Nephron (organoid): ENCODE measurements at regions not wholly inside any gene's neighbourhood (a gene's known extent, or its start where the extent isn't known, plus 50 kb on each side); places are given as distances from the start of the nearest gene placed in this dataset.
A peak's percentile ranks its signal among the peaks of the same experiment; 100 is the strongest.

Experiments
- H3K27ac Mint-ChIP-seq, 3 experiments: 2 replicates each; pipeline ENCODE4 v1.8.0; 2020; ENCODE audit warnings: mixed read lengths in 3 of 3, mild to moderate bottlenecking in 2 of 3, moderate library complexity in 1 of 3
- H3K27me3 Mint-ChIP-seq: 2 replicates; pipeline ENCODE4 v1.8.0; 2021; ENCODE audit warnings: low read depth, mild to moderate bottlenecking, moderate library complexity, mixed read lengths
- H3K36me3 Mint-ChIP-seq: 2 replicates; pipeline ENCODE4 v1.8.0; 2020; ENCODE audit warnings: low read depth, mixed read lengths
- H3K4me1 Mint-ChIP-seq: 2 replicates; pipeline ENCODE4 v1.8.0; 2020; ENCODE audit warnings: mixed read lengths
- H3K4me3 Mint-ChIP-seq, 3 experiments: 2 replicates each; pipeline ENCODE4 v1.8.0; 2020; ENCODE audit warnings: mild to moderate bottlenecking in 3 of 3, mixed read lengths in 3 of 3, moderate library complexity in 2 of 3
- H3K9me3 Mint-ChIP-seq: 2 replicates; pipeline ENCODE4 v1.8.0; 2020; ENCODE audit warnings: mixed read lengths
- CTCF ChIP-seq, 3 experiments: fragments of 200-600 bp; sonication (generic); IDR thresholded peaks; one replicate each; pipeline ENCODE4 v1.5.0; 2021; ENCODE audit warnings: antibody characterized with exemption in 3 of 3; ENCODE audit not compliant: unreplicated experiment in 3 of 3

- Mint-ChIP-seq H3K27ac (peak overlapping the region in 2 of 3 experiments; percentile 10 to 87), H3K27me3 (no peaks in the 10 kb centered on the region), H3K9me3 (no peaks in the 10 kb centered on the region), H3K4me3 (peak overlapping the region in 1 of 3 experiments; percentile 33), H3K4me1 (peaks cover 67% of the 10 kb centered on the region), H3K36me3 (no peaks in the 10 kb centered on the region)
- TF ChIP-seq CTCF (IDR thresholded peaks at IDR 0.05; ENCODE audit: unreplicated experiment in 3 of 3): no peak
These were observed 501.4 kb upstream of the USP24 start for GRCh38 chr1:55716610-55717009.

DNA sequence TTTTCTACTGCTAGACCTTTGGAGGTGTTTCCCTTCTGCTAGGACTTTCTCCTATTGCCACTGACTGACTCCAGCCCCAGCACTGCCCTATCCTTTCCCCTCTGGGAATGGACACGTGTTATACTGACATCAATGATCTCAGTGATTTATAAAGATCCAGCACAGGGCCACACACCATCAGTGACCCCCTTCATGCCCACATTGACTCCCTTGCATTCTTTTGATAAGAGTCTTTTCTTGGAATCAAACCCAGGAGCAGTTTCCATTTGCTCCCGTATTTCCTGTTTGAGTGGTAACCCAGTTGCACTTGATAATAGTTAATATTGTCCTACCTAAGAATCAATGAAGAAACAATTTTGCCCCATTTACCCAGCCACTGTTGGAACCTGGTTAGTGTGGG is 501.0 kb upstream of the USP24 start:
- Mint-ChIP-seq H3K9me3 (no peaks in the 10 kb centered on the region), H3K36me3 (no peaks in the 10 kb centered on the region), H3K27me3 (no peaks in the 10 kb centered on the region), H3K4me1 (peaks cover 67% of the 10 kb centered on the region), H3K4me3 (no peak overlapping the region), H3K27ac (peak overlapping the region in 2 of 3 experiments; percentile 10 to 87)
- TF ChIP-seq CTCF (IDR thresholded peaks at IDR 0.05; ENCODE audit: unreplicated experiment in 3 of 3): no peak

GRCh38 chr1:55714230-55714629 is 499.1 kb upstream of the USP24 start:
- peaks cover 57% of the 10 kb centered on the region for H3K4me1 Mint-ChIP-seq
- peaks cover 4% of the 10 kb centered on the region for H3K36me3 Mint-ChIP-seq
- H3K27ac Mint-ChIP-seq: no peak overlapping the region
- no peak overlapping the region for H3K4me3 Mint-ChIP-seq
- no peak for TF ChIP-seq CTCF (IDR thresholded peaks at IDR 0.05; ENCODE audit: unreplicated experiment in 3 of 3)
- no peaks in the 10 kb centered on the region for H3K9me3 Mint-ChIP-seq
- H3K27me3 Mint-ChIP-seq: no peaks in the 10 kb centered on the region

- Mint-ChIP-seq H3K4me3 (no peak overlapping the region), H3K9me3 (no peaks in the 10 kb centered on the region), H3K27me3 (no peaks in the 10 kb centered on the region), H3K27ac (no peak overlapping the region), H3K36me3 (peaks cover 4% of the 10 kb centered on the region), H3K4me1 (peaks cover 57% of the 10 kb centered on the region)
- TF ChIP-seq CTCF (IDR thresholded peaks at IDR 0.05; ENCODE audit: unreplicated experiment in 3 of 3): no peak
These were observed 498.4 kb upstream of the USP24 start for GRCh38 chr1:55713516-55713915.

DNA sequence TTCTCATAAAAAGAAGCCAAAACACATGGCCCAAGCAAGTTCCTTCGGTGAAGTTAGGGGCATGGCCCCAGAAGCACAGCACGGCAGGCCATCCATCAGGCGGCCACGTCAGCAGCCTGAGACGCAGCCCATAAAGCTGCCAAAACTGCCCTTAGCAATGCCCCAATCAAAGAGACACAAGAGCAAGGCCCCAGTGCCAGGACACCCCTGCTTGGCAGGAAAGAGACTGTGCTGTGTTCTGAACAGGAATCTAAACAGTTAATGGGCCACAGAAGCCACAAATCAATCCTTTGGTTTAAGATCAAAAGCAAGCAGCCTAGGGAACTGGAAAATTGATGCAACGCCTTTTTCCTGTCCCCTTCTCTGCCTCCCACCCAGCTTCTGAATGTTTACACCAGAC is 497.0 kb upstream of the USP24 start:
- H3K4me1 Mint-ChIP-seq: peaks cover 56% of the 10 kb centered on the region
- H3K27ac Mint-ChIP-seq: peak overlapping the region in 1 of 3 experiments; percentile 59
- H3K4me3 Mint-ChIP-seq: no peak overlapping the region
- H3K27me3 Mint-ChIP-seq: no peaks in the 10 kb centered on the region
- H3K36me3 Mint-ChIP-seq: peaks cover 4% of the 10 kb centered on the region
- no peak for TF ChIP-seq CTCF (IDR thresholded peaks at IDR 0.05; ENCODE audit: unreplicated experiment in 3 of 3)
- H3K9me3 Mint-ChIP-seq: no peaks in the 10 kb centered on the region

DNA sequence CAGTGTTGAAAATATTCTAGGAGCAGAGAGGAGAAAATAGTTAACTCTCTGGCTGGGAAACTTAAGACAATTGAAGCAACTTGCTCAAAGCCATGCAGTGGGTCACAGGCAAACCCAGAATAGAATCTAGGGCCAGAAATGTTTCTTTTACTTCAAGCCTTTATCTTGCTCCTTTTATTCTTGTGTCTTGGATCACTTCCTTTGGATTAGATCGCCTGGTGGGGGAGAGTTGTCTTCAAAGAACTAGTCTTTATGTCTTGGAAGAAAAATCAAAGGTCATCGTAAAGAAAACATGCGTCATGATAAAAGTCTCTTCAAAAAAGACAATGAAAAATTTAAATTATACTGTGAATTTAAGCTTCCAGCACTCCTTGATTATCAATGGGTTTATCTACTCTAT is 493.6 kb upstream of the USP24 start:
- Mint-ChIP-seq H3K4me3 (no peak overlapping the region), H3K27me3 (no peaks in the 10 kb centered on the region), H3K36me3 (peaks cover 4% of the 10 kb centered on the region), H3K9me3 (no peaks in the 10 kb centered on the region), H3K27ac (peak overlapping the region; percentile 32 to 73 (median 69)), H3K4me1 (peaks cover 49% of the 10 kb centered on the region)
- no peak for TF ChIP-seq CTCF (IDR thresholded peaks at IDR 0.05; ENCODE audit: unreplicated experiment in 3 of 3)
